ENCODE measurements at regions not wholly inside any gene's neighbourhood (a gene's known extent, or its start where the extent isn't known, plus 50 kb on each side); places are given as distances from the start of the nearest gene placed in this dataset.

- TF ChIP-seq, protein P1, sequence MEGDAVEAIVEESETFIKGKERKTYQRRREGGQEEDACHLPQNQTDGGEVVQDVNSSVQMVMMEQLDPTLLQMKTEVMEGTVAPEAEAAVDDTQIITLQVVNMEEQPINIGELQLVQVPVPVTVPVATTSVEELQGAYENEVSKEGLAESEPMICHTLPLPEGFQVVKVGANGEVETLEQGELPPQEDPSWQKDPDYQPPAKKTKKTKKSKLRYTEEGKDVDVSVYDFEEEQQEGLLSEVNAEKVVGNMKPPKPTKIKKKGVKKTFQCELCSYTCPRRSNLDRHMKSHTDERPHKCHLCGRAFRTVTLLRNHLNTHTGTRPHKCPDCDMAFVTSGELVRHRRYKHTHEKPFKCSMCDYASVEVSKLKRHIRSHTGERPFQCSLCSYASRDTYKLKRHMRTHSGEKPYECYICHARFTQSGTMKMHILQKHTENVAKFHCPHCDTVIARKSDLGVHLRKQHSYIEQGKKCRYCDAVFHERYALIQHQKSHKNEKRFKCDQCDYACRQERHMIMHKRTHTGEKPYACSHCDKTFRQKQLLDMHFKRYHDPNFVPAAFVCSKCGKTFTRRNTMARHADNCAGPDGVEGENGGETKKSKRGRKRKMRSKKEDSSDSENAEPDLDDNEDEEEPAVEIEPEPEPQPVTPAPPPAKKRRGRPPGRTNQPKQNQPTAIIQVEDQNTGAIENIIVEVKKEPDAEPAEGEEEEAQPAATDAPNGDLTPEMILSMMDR (IDR thresholded peaks at IDR 0.05), result no peak
- no peak for TF ChIP-seq POLR2A (IDR thresholded peaks at IDR 0.05)
Measured at GRCh38 chr19:56966697-56967299, 126.3 kb upstream of the PEG3 start.

Measured in body of pancreas (tissue), 4 donors.